Neuronal stem cell (in vitro differentiated cells): ENCODE measurements at regions not wholly inside any gene's neighbourhood (a gene's known extent, or its start where the extent isn't known, plus 50 kb on each side); places are given as distances from the start of the nearest gene placed in this dataset.
A peak's percentile ranks its signal among the peaks of the same experiment; 100 is the strongest.

ENCODE experiments used
- DNase-seq: peaks from one replicate; pipeline ENCODE4 v3.0.0-alpha.2; 2013; ENCODE audit warnings: low spot score
- H2AFZ ChIP-seq: one replicate; pipeline ENCODE4 v1.6.1; 2013; ENCODE audit warnings: mild to moderate bottlenecking, low read length, inconsistent platforms
- H2AK5ac ChIP-seq: 2 replicates; pipeline ENCODE4 v1.6.1; 2013; ENCODE audit warnings: low read depth, mild to moderate bottlenecking, inconsistent platforms, low read length, moderate library complexity, mixed read lengths
- H2BK120ac ChIP-seq: 2 replicates; pipeline ENCODE4 v1.6.1; 2013; ENCODE audit warnings: low read depth, mild to moderate bottlenecking, inconsistent platforms, low read length, moderate library complexity, mixed read lengths
- H2BK12ac ChIP-seq: one replicate; pipeline ENCODE4 v1.6.1; 2013; ENCODE audit warnings: low read length, inconsistent platforms
- H2BK15ac ChIP-seq: 2 replicates; pipeline ENCODE4 v1.6.1; 2013; ENCODE audit warnings: mild to moderate bottlenecking, low read length, inconsistent platforms, mixed read lengths
- H2BK5ac ChIP-seq: one replicate; pipeline ENCODE4 v1.6.1; 2013; ENCODE audit warnings: inconsistent platforms, mild to moderate bottlenecking, low read length, moderate library complexity
- H3K14ac ChIP-seq: one replicate; pipeline ENCODE4 v1.6.1; 2013; ENCODE audit warnings: low read length, inconsistent platforms
- H3K18ac ChIP-seq: 2 replicates; pipeline ENCODE4 v1.6.1; 2013; ENCODE audit warnings: low read length, inconsistent platforms
- H3K23ac ChIP-seq: 2 replicates; pipeline ENCODE4 v1.6.1; 2013; ENCODE audit warnings: low read depth, mild to moderate bottlenecking, mixed read lengths, low read length, inconsistent platforms; ENCODE audit not compliant: poor library complexity
- H3K27ac ChIP-seq: replicated peaks from 3 replicates; pipeline ENCODE4 v1.5.1; 2013; ENCODE audit warnings: low read length, inconsistent platforms
- H3K27me3 ChIP-seq, 3 experiments: 2 replicates each; pipeline ENCODE4 v1.6.1; 2013; ENCODE audit warnings: low read length in 3 of 3, mild to moderate bottlenecking in 2 of 3, inconsistent platforms in 1 of 3, low read depth in 1 of 3, mixed read lengths in 1 of 3, moderate library complexity in 1 of 3; ENCODE audit not compliant: control insufficient read depth in 3 of 3, insufficient read depth in 3 of 3
- H3K36me3 ChIP-seq, 2 donors: replicated peaks in 1 of 2; 2 replicates each; pipeline ENCODE4 v1.6.1; 2013; ENCODE audit warnings: low read length in 2 of 2; ENCODE audit not compliant: control insufficient read depth in 2 of 2, insufficient read depth in 2 of 2
- H3K4ac ChIP-seq: 2 replicates; pipeline ENCODE4 v1.6.1; 2013; ENCODE audit warnings: inconsistent platforms, mild to moderate bottlenecking, low read length, moderate library complexity
- H3K4me1 ChIP-seq, 2 donors: 1 replicate in 1 of 2; 2 replicates in 1 of 2; pipeline ENCODE4 v1.6.1; 2013; ENCODE audit warnings: low read length in 2 of 2, low read depth in 1 of 2; ENCODE audit not compliant: control insufficient read depth in 2 of 2, insufficient read depth in 1 of 2
- H3K4me2 ChIP-seq: one replicate; pipeline ENCODE4 v1.6.1; 2013; ENCODE audit warnings: mild to moderate bottlenecking, low read length, inconsistent platforms; ENCODE audit not compliant: insufficient read depth, poor library complexity, severe bottlenecking
- H3K4me3 ChIP-seq, 2 donors: 2 replicates each; pipeline ENCODE4 v1.5.1; 2013; ENCODE audit warnings: low read length in 2 of 2, mild to moderate bottlenecking in 2 of 2, inconsistent platforms in 1 of 2, moderate library complexity in 1 of 2
- H3K79me1 ChIP-seq: one replicate; pipeline ENCODE4 v1.6.1; 2013; ENCODE audit warnings: low read depth, mild to moderate bottlenecking, inconsistent platforms, low read length, moderate library complexity
- H3K9ac ChIP-seq: one replicate; pipeline ENCODE4 v1.6.1; 2013; ENCODE audit warnings: mild to moderate bottlenecking, low read depth, low read length, inconsistent platforms; ENCODE audit not compliant: poor library complexity
- H3K9me3 ChIP-seq, 2 donors: replicated peaks in 1 of 2; 2 replicates each; pipeline versions ENCODE3 to v1.6.1; 2013; ENCODE audit warnings: low read length in 2 of 2, mild to moderate bottlenecking in 2 of 2, inconsistent platforms in 1 of 2, low read depth in 1 of 2, mixed read lengths in 1 of 2, moderate library complexity in 1 of 2; ENCODE audit not compliant: control insufficient read depth in 2 of 2, insufficient read depth in 1 of 2
- H4K8ac ChIP-seq: one replicate; pipeline ENCODE4 v1.6.1; 2013; ENCODE audit warnings: low read depth, mild to moderate bottlenecking, inconsistent platforms, low read length, moderate library complexity
- H4K91ac ChIP-seq: one replicate; pipeline ENCODE4 v1.6.1; 2013; ENCODE audit warnings: low read length, low read depth, mild to moderate bottlenecking, inconsistent platforms; ENCODE audit not compliant: poor library complexity
- WGBS, 2 donors: extraction: QIAGEN DNeasy Blood & Tissue Kit; methylation state at CpG; one replicate each; pipeline ENCODE4 v1.1.7; 2013; ENCODE audit warnings: missing lambda C conversion rate in 2 of 2, mixed read lengths in 1 of 2; ENCODE audit not compliant: insufficient read length in 2 of 2, insufficient replicate concordance in 1 of 2; ENCODE audit errors: extremely low coverage in 2 of 2; 5-methylcytosine and 5-hydroxymethylcytosine counted together

GRCh38 chr2:239666855-239667376 lies 266.1 kb upstream of the HDAC4 start:
- Histone ChIP-seq H3K14ac (no peak overlapping the region), H4K8ac (no peak overlapping the region)
- no peak for DNase-seq

GRCh38 chr2:239666053-239666854 lies 265.4 kb upstream of the HDAC4 start:
- no peak overlapping the region for H2BK12ac ChIP-seq

More at GRCh38 chr2:239666855-239667376, 266.1 kb upstream of the HDAC4 start:
- Histone ChIP-seq H2BK5ac (no peak overlapping the region), H2AK5ac (no peak overlapping the region), H3K9ac (no peak overlapping the region), H2AFZ (no peak overlapping the region), H2BK120ac (no peak overlapping the region), H3K4ac (no peak overlapping the region), H3K27ac (no peak overlapping the region), H3K18ac (peak overlapping the region; percentile 52), H3K23ac (peak overlapping the region; percentile 76), H3K36me3 (no peaks in the 10 kb centered on the region), H2BK12ac (no peak overlapping the region), H3K4me1 (peaks cover 0 to 3% of the 10 kb centered on the region in 2 donors), H4K91ac (peak overlapping the region; percentile 82), H2BK15ac (no peak overlapping the region), H3K9me3 (no peaks in the 10 kb centered on the region), H3K27me3 (peaks cover 0 to 17% (median 0%) of the 10 kb centered on the region in 3 experiments), H3K79me1 (no peaks in the 10 kb centered on the region), H3K4me3 (no peak overlapping the region), H3K4me2 (no peak overlapping the region)
- no CpG with 5 or more reads among the region's 11 CpGs for WGBS, 2 donors

GRCh38 chr2:239664216-239664810 lies 263.5 kb upstream of the HDAC4 start:
- peak overlapping the region; percentile 46 for H3K18ac ChIP-seq
- H3K4me3 ChIP-seq: peak overlapping the region in 1 of 2 donors; percentile 13
- peaks cover 0 to 3% of the 10 kb centered on the region in 2 donors for H3K4me1 ChIP-seq
- no peak overlapping the region for H2BK12ac ChIP-seq
- H4K8ac ChIP-seq: no peak overlapping the region
- no peaks in the 10 kb centered on the region for H3K9me3 ChIP-seq
- no peaks in the 10 kb centered on the region for H3K36me3 ChIP-seq
- DNase-seq: no peak
- H2AFZ ChIP-seq: no peak overlapping the region
- H3K27me3 ChIP-seq: peaks cover 0 to 11% (median 0%) of the 10 kb centered on the region in 3 experiments
- H3K9ac ChIP-seq: no peak overlapping the region
- no peaks in the 10 kb centered on the region for H3K79me1 ChIP-seq
- no peak overlapping the region for H2BK5ac ChIP-seq
- H3K4me2 ChIP-seq: no peak overlapping the region
- no peak overlapping the region for H3K4ac ChIP-seq
- WGBS, 2 donors: no CpG with 5 or more reads among the region's 5 CpGs
- no peak overlapping the region for H2AK5ac ChIP-seq
- H3K23ac ChIP-seq: no peak overlapping the region
- H2BK120ac ChIP-seq: no peak overlapping the region
- no peak overlapping the region for H2BK15ac ChIP-seq
- H3K14ac ChIP-seq: peak overlapping the region; percentile 76
- H3K27ac ChIP-seq: no peak overlapping the region
- H4K91ac ChIP-seq: no peak overlapping the region

More at GRCh38 chr2:239666053-239666854, 265.4 kb upstream of the HDAC4 start:
- H2BK120ac ChIP-seq: no peak overlapping the region
- no peak overlapping the region for H4K91ac ChIP-seq
- no peaks in the 10 kb centered on the region for H3K79me1 ChIP-seq
- H3K4me3 ChIP-seq: no peak overlapping the region
- peaks cover 0 to 3% of the 10 kb centered on the region in 2 donors for H3K4me1 ChIP-seq
- H3K18ac ChIP-seq: no peak overlapping the region
- H3K27ac ChIP-seq: no peak overlapping the region
- H3K4ac ChIP-seq: no peak overlapping the region
- H3K23ac ChIP-seq: no peak overlapping the region
- H3K36me3 ChIP-seq: no peaks in the 10 kb centered on the region
- H2AFZ ChIP-seq: no peak overlapping the region
- no peak overlapping the region for H4K8ac ChIP-seq
- H3K4me2 ChIP-seq: no peak overlapping the region
- no peak overlapping the region for H2BK15ac ChIP-seq
- H2AK5ac ChIP-seq: no peak overlapping the region
- no peaks in the 10 kb centered on the region for H3K9me3 ChIP-seq
- H3K14ac ChIP-seq: no peak overlapping the region
- no peak overlapping the region for H3K9ac ChIP-seq
- WGBS, 2 donors: no CpG with 5 or more reads among the region's 18 CpGs
- no peak overlapping the region for H2BK5ac ChIP-seq
- DNase-seq: no peak
- peaks cover 0 to 17% (median 0%) of the 10 kb centered on the region in 3 experiments for H3K27me3 ChIP-seq

GRCh38 chr2:239663364-239663924 lies 262.6 kb upstream of the HDAC4 start:
- H3K18ac ChIP-seq: no peak overlapping the region
- no peak overlapping the region for H3K27ac ChIP-seq
- H3K14ac ChIP-seq: no peak overlapping the region
- H2BK12ac ChIP-seq: no peak overlapping the region
- no peak overlapping the region for H2AFZ ChIP-seq
- H3K27me3 ChIP-seq: peaks cover 0 to 11% (median 0%) of the 10 kb centered on the region in 3 experiments
- no peak overlapping the region for H2BK15ac ChIP-seq
- no peak overlapping the region for H4K8ac ChIP-seq
- WGBS, 2 donors: no CpG with 5 or more reads among the region's 9 CpGs
- no peaks in the 10 kb centered on the region for H3K36me3 ChIP-seq
- H3K79me1 ChIP-seq: no peaks in the 10 kb centered on the region
- no peak overlapping the region for H2BK120ac ChIP-seq
- DNase-seq: no peak
- no peak overlapping the region for H3K23ac ChIP-seq
- no peak overlapping the region for H2AK5ac ChIP-seq
- no peak overlapping the region for H4K91ac ChIP-seq
- no peak overlapping the region for H3K4me2 ChIP-seq
- H3K4me1 ChIP-seq: peaks cover 0 to 3% of the 10 kb centered on the region in 2 donors
- no peak overlapping the region for H3K4ac ChIP-seq
- H3K4me3 ChIP-seq: no peak overlapping the region
- no peak overlapping the region for H2BK5ac ChIP-seq
- no peak overlapping the region for H3K9ac ChIP-seq
- no peaks in the 10 kb centered on the region for H3K9me3 ChIP-seq
